ENCODE measurements at regions not wholly inside any gene's neighbourhood (a gene's known extent, or its start where the extent isn't known, plus 50 kb on each side); places are given as distances from the start of the nearest gene placed in this dataset.
"Not testable (repeated sequence)": the region's sequence is repeated elsewhere in the genome, so short reads cannot be mapped to it uniquely, and the experiment has no call there.

DNA sequence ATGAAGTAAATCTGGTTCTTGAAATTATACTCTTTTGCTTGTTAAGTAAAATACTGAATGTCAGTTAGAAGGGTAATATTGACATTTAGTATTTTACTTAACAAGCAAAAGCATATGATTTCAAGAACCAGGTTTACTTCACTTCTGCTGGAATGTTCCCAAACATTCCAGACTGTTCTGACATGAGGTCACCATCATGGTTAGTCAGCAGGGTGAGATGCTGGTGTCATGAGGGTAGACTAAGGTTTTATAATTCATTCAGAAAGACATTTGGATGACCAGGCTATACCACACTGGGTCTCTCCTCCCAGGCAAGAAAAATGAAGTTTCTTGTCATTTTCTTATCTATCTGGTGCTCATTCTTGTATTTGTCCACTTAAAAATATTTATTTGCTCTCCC is 414.4 kb upstream of the MMS22L start:
- no peak for DNase-seq

GRCh38 chr6:97701801-97702200 is 418.8 kb upstream of the MMS22L start:
- DNase-seq = no peak

- no peak for DNase-seq
Measured at GRCh38 chr6:97702248-97702647, 419.2 kb upstream of the MMS22L start.

GRCh38 chr6:97703661-97704060 is 420.6 kb upstream of the MMS22L start:
- DNase-seq = no peak

GRCh38 chr6:97705568-97705967 is 422.6 kb upstream of the MMS22L start:
- DNase-seq = peak; percentile 19

- no peak for DNase-seq
Measured at GRCh38 chr6:97712751-97713150, 429.7 kb upstream of the MMS22L start.

DNA sequence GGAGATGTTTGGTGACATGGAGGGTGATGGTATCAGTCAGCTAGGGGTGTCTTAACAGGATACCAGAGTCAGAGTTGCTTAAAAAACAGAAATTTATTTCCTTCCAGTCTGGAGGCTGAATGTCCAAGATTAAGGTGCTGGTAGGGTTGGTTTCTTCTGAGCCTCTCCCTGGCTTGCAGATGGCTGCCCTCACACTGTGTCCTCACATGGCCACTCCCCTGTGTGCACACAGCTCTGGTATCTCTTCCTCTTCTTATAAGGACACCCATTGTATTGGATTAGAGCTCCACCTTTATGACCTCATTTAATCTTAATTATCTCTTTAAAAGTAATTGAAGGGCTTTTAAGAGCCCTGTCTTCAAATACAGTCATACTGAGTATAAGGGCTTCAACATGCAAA is 431.8 kb upstream of the MMS22L start:
- no peak for DNase-seq

DNA sequence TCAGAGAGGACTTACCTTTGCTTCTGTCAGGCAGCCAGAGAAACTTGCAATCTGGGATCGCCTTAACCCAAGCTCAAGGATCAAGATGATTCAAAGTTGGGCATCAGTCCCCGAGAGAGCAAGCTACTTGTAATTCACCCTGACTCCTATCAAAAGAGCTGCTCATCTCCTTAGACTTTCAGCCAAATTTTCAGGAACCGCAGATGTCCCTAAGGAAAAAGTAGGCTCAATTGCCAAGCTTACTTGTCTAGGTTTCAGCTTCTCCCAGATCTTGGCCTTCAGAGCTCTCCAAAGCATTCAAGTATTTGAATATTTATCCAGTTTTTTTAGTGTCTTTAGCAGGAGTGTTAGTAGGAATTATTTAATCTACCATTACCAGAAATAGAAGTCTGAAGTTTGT is 434.1 kb upstream of the MMS22L start:
- DNase-seq = no peak

DNA sequence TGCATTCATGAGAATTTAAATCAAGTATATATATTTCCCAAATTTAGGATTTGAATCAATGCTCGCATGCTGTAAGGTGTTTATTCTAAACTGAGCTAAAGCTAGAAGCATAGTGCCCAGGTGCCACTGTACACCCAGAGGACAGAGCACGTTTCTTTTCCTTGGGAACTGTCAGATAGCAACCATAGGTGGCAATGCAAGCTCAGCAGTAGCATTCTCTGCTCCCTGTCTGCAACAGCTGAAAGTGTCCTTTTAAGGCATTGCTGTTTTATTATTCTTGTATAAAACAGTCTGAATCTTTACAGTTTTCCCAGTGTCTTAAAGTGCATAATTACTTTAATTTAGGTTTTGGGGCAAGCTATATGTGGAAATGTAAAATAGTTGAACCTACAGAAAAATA is 443.4 kb upstream of the MMS22L start:
- no peak for DNase-seq

GRCh38 chr6:97732045-97732444 is 449.0 kb upstream of the MMS22L start:
- no peak for DNase-seq

GRCh38 chr6:97757575-97757974 is 474.6 kb upstream of the MMS22L start:
- no peak for DNase-seq

GRCh38 chr6:97765461-97765860 is 482.4 kb upstream of the MMS22L start:
- no peak for DNase-seq

DNA sequence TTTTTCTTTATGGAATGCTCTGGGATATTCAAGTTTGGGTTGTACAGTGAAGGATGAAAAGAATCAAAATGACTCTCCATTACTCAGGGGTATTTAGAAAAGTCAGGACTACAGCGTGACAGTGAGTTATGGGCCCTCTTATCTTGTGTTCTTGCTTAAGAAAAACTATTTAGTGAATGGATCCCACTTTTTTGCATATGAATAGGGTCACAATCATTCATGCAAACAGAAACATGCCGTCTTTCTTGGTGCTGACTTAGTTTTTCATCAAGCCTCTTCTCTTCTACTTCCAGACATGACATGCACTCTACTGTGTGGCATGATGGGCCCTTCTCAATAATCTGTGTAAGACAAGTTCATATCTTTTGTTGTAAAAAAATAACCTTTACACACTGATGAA is 488.4 kb upstream of the MMS22L start:
- no peak for DNase-seq

GRCh38 chr6:97775012-97775411 is 492.0 kb upstream of the MMS22L start:
- no peak for DNase-seq

DNA sequence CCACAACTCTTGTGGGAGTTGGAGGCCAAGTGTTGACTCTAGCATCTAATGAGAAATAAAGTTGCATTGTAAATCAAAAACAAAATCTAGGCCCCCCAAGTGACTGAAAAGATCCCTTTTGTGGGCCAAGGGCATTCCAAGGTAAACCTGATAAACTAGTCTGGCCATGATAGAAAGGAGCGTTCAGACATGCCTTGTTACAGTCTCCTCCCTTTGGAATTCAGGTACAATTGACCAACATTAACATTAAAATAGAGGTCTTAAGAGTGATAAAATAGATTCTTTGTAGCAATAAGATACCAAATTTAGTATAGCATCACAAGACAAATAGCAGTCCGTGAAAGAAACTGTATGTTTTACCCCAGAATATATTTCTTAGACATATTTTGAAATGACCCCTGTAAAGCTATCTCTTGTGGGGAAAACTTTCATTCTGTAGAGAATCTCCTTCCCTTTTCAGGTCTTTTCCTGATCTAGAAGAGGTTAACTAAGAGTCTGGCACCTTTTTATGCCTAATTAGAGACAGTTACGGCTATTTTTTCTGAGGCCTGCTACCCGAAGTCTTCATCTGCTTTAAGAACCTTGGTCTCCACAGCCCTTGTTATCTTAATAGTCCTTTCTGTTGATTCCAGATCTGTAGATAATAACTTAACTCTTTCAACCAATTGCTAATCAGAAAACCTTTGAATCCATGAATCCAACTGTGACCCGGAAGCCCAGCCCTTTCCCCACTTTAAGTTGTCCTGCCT is 495.4 kb upstream of the MMS22L start:
- no peak for DNase-seq

- not testable (repeated sequence) for DNase-seq
Measured at GRCh38 chr6:97779039-97779766, 496.2 kb upstream of the MMS22L start.

DNA sequence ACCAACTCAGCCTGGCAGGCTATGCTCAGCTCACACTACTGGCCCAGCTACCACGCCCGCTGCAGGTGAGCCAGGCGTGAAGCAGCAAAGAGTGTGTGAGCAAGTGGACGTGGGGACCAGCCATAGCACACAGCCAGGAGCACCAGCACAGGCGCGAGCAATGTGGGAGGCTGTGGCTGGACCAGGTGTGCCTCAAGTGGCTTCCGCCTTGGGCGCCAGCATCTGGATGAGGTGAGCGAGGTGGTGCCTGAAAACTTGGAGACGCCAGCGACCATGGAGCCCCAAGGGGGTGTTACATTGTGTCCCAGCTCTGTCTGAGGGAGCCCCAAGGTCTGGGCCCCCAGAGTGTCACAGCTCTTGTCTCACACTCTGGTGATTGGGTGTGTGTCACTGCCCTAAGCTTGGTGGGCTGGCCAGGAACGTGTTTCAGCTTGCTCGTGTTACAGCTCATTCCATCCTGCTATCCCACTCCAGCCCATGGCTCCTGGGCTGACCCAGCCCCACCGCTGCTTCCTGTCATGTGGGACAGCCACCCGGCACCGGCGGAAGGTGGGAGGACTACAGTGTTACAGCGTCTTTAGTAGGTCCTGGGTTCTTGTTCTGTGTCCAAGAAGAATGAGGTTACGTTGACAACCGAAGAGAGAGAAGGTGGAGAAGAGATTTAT is 508.0 kb upstream of the MMS22L start:
- DNase-seq = no peak

DNA sequence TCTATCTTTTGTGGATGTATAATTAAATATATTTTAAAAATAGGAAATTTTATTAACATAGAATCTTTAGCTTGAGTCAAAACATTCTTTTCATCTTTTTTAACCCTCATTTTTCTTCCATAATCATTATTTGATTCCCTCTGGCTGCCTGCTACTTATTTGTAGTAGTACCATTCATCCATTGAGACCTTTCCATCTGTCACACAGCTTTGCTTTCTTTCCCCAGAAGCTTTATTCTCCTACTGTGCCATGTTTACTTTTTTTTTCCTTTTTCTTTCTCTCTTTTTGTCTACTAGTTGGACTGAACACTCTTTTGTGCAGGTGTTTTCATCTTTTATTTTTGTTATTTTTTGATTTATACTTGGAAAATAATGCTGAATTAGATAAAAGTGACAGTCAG is 522.6 kb upstream of the MMS22L start:
- no peak for DNase-seq

- no peak for DNase-seq
Measured at GRCh38 chr6:97812940-97813339, 529.9 kb upstream of the MMS22L start.

GRCh38 chr6:97813889-97814567 is 531.0 kb upstream of the MMS22L start:
- DNase-seq = no peak

DNA sequence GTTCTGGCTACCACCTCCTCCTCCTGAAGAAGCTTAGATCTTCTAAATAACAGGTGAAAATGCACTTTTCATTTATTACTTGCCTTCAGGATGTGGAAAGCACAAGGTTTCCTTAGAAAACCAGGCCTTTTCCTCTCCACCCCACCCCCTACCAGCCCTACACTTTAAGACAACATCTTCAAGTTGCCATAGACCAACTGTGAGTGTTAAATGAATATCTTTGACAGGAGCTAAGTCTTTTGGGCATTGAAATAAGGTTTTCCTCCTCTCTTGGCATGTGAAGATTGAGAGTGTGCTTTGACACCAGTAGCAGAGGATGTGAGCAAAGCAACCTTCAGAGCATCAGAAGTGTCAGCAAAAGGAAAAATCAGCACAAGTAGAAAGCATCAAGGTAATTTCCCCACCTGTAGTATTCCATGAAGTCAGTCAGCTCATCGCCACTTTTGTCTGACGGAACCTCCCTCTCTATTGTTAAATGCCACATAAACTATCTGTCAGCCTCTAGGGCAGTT is 532.3 kb upstream of the MMS22L start:
- no peak for DNase-seq

DNA sequence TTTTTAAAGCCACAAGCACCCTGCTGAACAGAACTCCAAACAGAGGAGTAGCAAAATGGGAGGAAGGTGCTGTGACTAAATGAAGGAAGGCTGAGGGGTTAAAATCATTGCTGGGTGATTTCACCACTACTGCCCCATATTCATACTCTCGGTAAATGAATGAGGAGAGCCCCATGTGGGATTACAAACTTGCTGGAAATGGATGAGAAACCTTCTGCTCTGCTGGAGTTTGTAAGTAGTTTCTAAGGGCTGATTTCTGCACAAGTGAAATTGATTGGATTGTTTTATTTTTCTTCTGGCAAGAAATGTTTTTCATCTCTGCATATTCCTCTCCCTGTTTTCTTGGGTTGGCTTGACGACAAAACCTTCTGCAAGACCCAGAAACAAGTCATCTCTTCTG is 533.5 kb upstream of the MMS22L start:
- no peak for DNase-seq

GRCh38 chr6:97819710-97820109 is 536.7 kb upstream of the MMS22L start:
- DNase-seq = peak; percentile 33
